ENCODE measurements at regions not wholly inside any gene's neighbourhood (a gene's known extent, or its start where the extent isn't known, plus 50 kb on each side); places are given as distances from the start of the nearest gene placed in this dataset.

- H3K9ac ChIP-seq (ENCODE audit: low read depth in 1 of 3, low read length in 3 of 3), result no peak overlapping the region
- no peak overlapping the region for H3K4me3 ChIP-seq (ENCODE audit: low read length in 3 of 3)
- peaks cover 0 to 6% (median 3%) of the 10 kb centered on the region in 3 donors for H3K27me3 ChIP-seq (ENCODE audit: control insufficient read depth in 3 of 3, insufficient read depth in 3 of 3, low read length in 3 of 3)
- no peak overlapping the region for H3K27ac ChIP-seq (ENCODE audit: low read depth, low read length)
- H3K36me3 ChIP-seq (ENCODE audit: control insufficient read depth in 3 of 3, insufficient read depth in 3 of 3, low read length in 3 of 3), result no peaks in the 10 kb centered on the region
- H3K9me3 ChIP-seq (ENCODE audit: control insufficient read depth in 3 of 3, low read length in 3 of 3), result no peaks in the 10 kb centered on the region
- H3K4me1 ChIP-seq (ENCODE audit: control insufficient read depth in 3 of 3, insufficient read depth in 3 of 3, low read length in 3 of 3), result peaks cover 0 to 7% (median 0%) of the 10 kb centered on the region in 3 donors
These were observed 241.4 kb upstream of the MEX3C start for GRCh38 chr18:51438797-51439350.

GRCh38 chr18:51442012-51442411, 244.5 kb upstream of the MEX3C start:
- Histone ChIP-seq H3K9me3 (ENCODE audit: control insufficient read depth in 3 of 3, low read length in 3 of 3) (no peaks in the 10 kb centered on the region), H3K9ac (ENCODE audit: low read depth in 1 of 3, low read length in 3 of 3) (no peak overlapping the region), H3K27ac (ENCODE audit: low read depth, low read length) (no peak overlapping the region), H3K27me3 (ENCODE audit: control insufficient read depth in 3 of 3, insufficient read depth in 3 of 3, low read length in 3 of 3) (peaks cover 0 to 3% (median under 1%) of the 10 kb centered on the region in 3 donors), H3K36me3 (ENCODE audit: control insufficient read depth in 3 of 3, insufficient read depth in 3 of 3, low read length in 3 of 3) (no peaks in the 10 kb centered on the region), H3K4me1 (ENCODE audit: control insufficient read depth in 3 of 3, insufficient read depth in 3 of 3, low read length in 3 of 3) (peaks cover 4 to 12% (median 7%) of the 10 kb centered on the region in 3 donors), H3K4me3 (ENCODE audit: low read length in 3 of 3) (no peak overlapping the region)

GRCh38 chr18:51446571-51447210, 249.2 kb upstream of the MEX3C start:
- Histone ChIP-seq H3K9ac (ENCODE audit: low read depth in 1 of 3, low read length in 3 of 3) (peak overlapping the region in 1 of 3 donors; percentile 52), H3K9me3 (ENCODE audit: control insufficient read depth in 3 of 3, low read length in 3 of 3) (no peaks in the 10 kb centered on the region), H3K4me3 (ENCODE audit: low read length in 3 of 3) (peak overlapping the region in 2 of 3 donors; percentile 1 to 24), H3K4me1 (ENCODE audit: control insufficient read depth in 3 of 3, insufficient read depth in 3 of 3, low read length in 3 of 3) (peaks cover 19 to 33% (median 23%) of the 10 kb centered on the region in 3 donors), H3K36me3 (ENCODE audit: control insufficient read depth in 3 of 3, insufficient read depth in 3 of 3, low read length in 3 of 3) (no peaks in the 10 kb centered on the region), H3K27me3 (ENCODE audit: control insufficient read depth in 3 of 3, insufficient read depth in 3 of 3, low read length in 3 of 3) (no peaks in the 10 kb centered on the region), H3K27ac (ENCODE audit: low read depth, low read length) (no peak overlapping the region)

- H3K27ac ChIP-seq (ENCODE audit: low read depth, low read length), result peak overlapping the region; percentile 31
- peak overlapping the region in 2 of 3 donors; percentile 12 to 24 for H3K4me3 ChIP-seq (ENCODE audit: low read length in 3 of 3)
- H3K27me3 ChIP-seq (ENCODE audit: control insufficient read depth in 3 of 3, insufficient read depth in 3 of 3, low read length in 3 of 3), result no peaks in the 10 kb centered on the region
- no peaks in the 10 kb centered on the region for H3K9me3 ChIP-seq (ENCODE audit: control insufficient read depth in 3 of 3, low read length in 3 of 3)
- H3K36me3 ChIP-seq (ENCODE audit: control insufficient read depth in 3 of 3, insufficient read depth in 3 of 3, low read length in 3 of 3), result no peaks in the 10 kb centered on the region
- H3K9ac ChIP-seq (ENCODE audit: low read depth in 1 of 3, low read length in 3 of 3), result peak overlapping the region in 2 of 3 donors; percentile 25 to 52
- H3K4me1 ChIP-seq (ENCODE audit: control insufficient read depth in 3 of 3, insufficient read depth in 3 of 3, low read length in 3 of 3), result peaks cover 19 to 33% (median 23%) of the 10 kb centered on the region in 3 donors
These were observed 250.2 kb upstream of the MEX3C start for GRCh38 chr18:51447351-51448342.

- Histone ChIP-seq H3K4me1 (ENCODE audit: control insufficient read depth in 3 of 3, insufficient read depth in 3 of 3, low read length in 3 of 3) (peaks cover 19 to 26% (median 23%) of the 10 kb centered on the region in 3 donors), H3K27ac (ENCODE audit: low read depth, low read length) (no peak overlapping the region), H3K9ac (ENCODE audit: low read depth in 1 of 3, low read length in 3 of 3) (no peak overlapping the region), H3K9me3 (ENCODE audit: control insufficient read depth in 3 of 3, low read length in 3 of 3) (no peaks in the 10 kb centered on the region), H3K27me3 (ENCODE audit: control insufficient read depth in 3 of 3, insufficient read depth in 3 of 3, low read length in 3 of 3) (no peaks in the 10 kb centered on the region), H3K36me3 (ENCODE audit: control insufficient read depth in 3 of 3, insufficient read depth in 3 of 3, low read length in 3 of 3) (no peaks in the 10 kb centered on the region), H3K4me3 (ENCODE audit: low read length in 3 of 3) (no peak overlapping the region)
These were observed 251.5 kb upstream of the MEX3C start for GRCh38 chr18:51448949-51449348.

GRCh38 chr18:51453594-51453993, 256.1 kb upstream of the MEX3C start:
- Histone ChIP-seq H3K27ac (ENCODE audit: low read depth, low read length) (no peak overlapping the region), H3K36me3 (ENCODE audit: control insufficient read depth in 3 of 3, insufficient read depth in 3 of 3, low read length in 3 of 3) (no peaks in the 10 kb centered on the region), H3K27me3 (ENCODE audit: control insufficient read depth in 3 of 3, insufficient read depth in 3 of 3, low read length in 3 of 3) (no peaks in the 10 kb centered on the region), H3K4me1 (ENCODE audit: control insufficient read depth in 3 of 3, insufficient read depth in 3 of 3, low read length in 3 of 3) (peaks cover 0 to 7% (median 6%) of the 10 kb centered on the region in 3 donors), H3K4me3 (ENCODE audit: low read length in 3 of 3) (no peak overlapping the region), H3K9me3 (ENCODE audit: control insufficient read depth in 3 of 3, low read length in 3 of 3) (no peaks in the 10 kb centered on the region), H3K9ac (ENCODE audit: low read depth in 1 of 3, low read length in 3 of 3) (no peak overlapping the region)

GRCh38 chr18:51458861-51459260, 261.4 kb upstream of the MEX3C start:
- Histone ChIP-seq H3K9ac (ENCODE audit: low read depth in 1 of 3, low read length in 3 of 3) (no peak overlapping the region), H3K4me1 (ENCODE audit: control insufficient read depth in 3 of 3, insufficient read depth in 3 of 3, low read length in 3 of 3) (no peaks in the 10 kb centered on the region), H3K9me3 (ENCODE audit: control insufficient read depth in 3 of 3, low read length in 3 of 3) (no peaks in the 10 kb centered on the region), H3K4me3 (ENCODE audit: low read length in 3 of 3) (no peak overlapping the region), H3K27me3 (ENCODE audit: control insufficient read depth in 3 of 3, insufficient read depth in 3 of 3, low read length in 3 of 3) (no peaks in the 10 kb centered on the region), H3K27ac (ENCODE audit: low read depth, low read length) (no peak overlapping the region), H3K36me3 (ENCODE audit: control insufficient read depth in 3 of 3, insufficient read depth in 3 of 3, low read length in 3 of 3) (no peaks in the 10 kb centered on the region)

- H3K9ac ChIP-seq (ENCODE audit: low read depth in 1 of 3, low read length in 3 of 3), result no peak overlapping the region
- H3K36me3 ChIP-seq (ENCODE audit: control insufficient read depth in 3 of 3, insufficient read depth in 3 of 3, low read length in 3 of 3), result no peaks in the 10 kb centered on the region
- H3K27ac ChIP-seq (ENCODE audit: low read depth, low read length), result no peak overlapping the region
- peaks cover 0 to 2% (median 0%) of the 10 kb centered on the region in 3 donors for H3K9me3 ChIP-seq (ENCODE audit: control insufficient read depth in 3 of 3, low read length in 3 of 3)
- no peaks in the 10 kb centered on the region for H3K27me3 ChIP-seq (ENCODE audit: control insufficient read depth in 3 of 3, insufficient read depth in 3 of 3, low read length in 3 of 3)
- H3K4me3 ChIP-seq (ENCODE audit: low read length in 3 of 3), result no peak overlapping the region
- H3K4me1 ChIP-seq (ENCODE audit: control insufficient read depth in 3 of 3, insufficient read depth in 3 of 3, low read length in 3 of 3), result no peaks in the 10 kb centered on the region
These were observed 264.5 kb upstream of the MEX3C start for GRCh38 chr18:51461956-51462355.

- no peak overlapping the region for H3K9ac ChIP-seq (ENCODE audit: low read depth in 1 of 3, low read length in 3 of 3)
- H3K9me3 ChIP-seq (ENCODE audit: control insufficient read depth in 3 of 3, low read length in 3 of 3), result peaks cover 0 to 2% (median 0%) of the 10 kb centered on the region in 3 donors
- no peaks in the 10 kb centered on the region for H3K4me1 ChIP-seq (ENCODE audit: control insufficient read depth in 3 of 3, insufficient read depth in 3 of 3, low read length in 3 of 3)
- no peak overlapping the region for H3K4me3 ChIP-seq (ENCODE audit: low read length in 3 of 3)
- no peaks in the 10 kb centered on the region for H3K36me3 ChIP-seq (ENCODE audit: control insufficient read depth in 3 of 3, insufficient read depth in 3 of 3, low read length in 3 of 3)
- H3K27me3 ChIP-seq (ENCODE audit: control insufficient read depth in 3 of 3, insufficient read depth in 3 of 3, low read length in 3 of 3), result no peaks in the 10 kb centered on the region
- no peak overlapping the region for H3K27ac ChIP-seq (ENCODE audit: low read depth, low read length)
These were observed 266.1 kb upstream of the MEX3C start for GRCh38 chr18:51463483-51464136.
